ENCODE measurements at regions not wholly inside any gene's neighbourhood (a gene's known extent, or its start where the extent isn't known, plus 50 kb on each side); places are given as distances from the start of the nearest gene placed in this dataset.

GRCh38 chr5:176711883-176712282 lies 64.6 kb downstream of the TSPAN17 start:
- no peak for DNase-seq (ENCODE audit: low read depth)
- no peak for TF ChIP-seq CTCF (IDR thresholded peaks at IDR 0.05; ENCODE audit: low read length, missing control alignments)
- H3K4me3 ChIP-seq (replicated peaks; ENCODE audit: low read depth, low read length) = no peak overlapping the region

- H3K4me3 ChIP-seq (replicated peaks; ENCODE audit: low read depth, low read length) = no peak overlapping the region
- no peak for TF ChIP-seq CTCF (IDR thresholded peaks at IDR 0.05; ENCODE audit: low read length, missing control alignments)
- DNase-seq (ENCODE audit: low read depth) = no peak
These were observed 65.4 kb downstream of the TSPAN17 start for GRCh38 chr5:176712546-176713304.

GRCh38 chr5:176713409-176713808 lies 66.1 kb downstream of the TSPAN17 start:
- no peak overlapping the region for H3K4me3 ChIP-seq (replicated peaks; ENCODE audit: low read depth, low read length)
- no peak for TF ChIP-seq CTCF (IDR thresholded peaks at IDR 0.05; ENCODE audit: low read length, missing control alignments)
- no peak for DNase-seq (ENCODE audit: low read depth)

- TF ChIP-seq CTCF (IDR thresholded peaks at IDR 0.05; ENCODE audit: low read length, missing control alignments) = no peak
- no peak for DNase-seq (ENCODE audit: low read depth)
- no peak overlapping the region for H3K4me3 ChIP-seq (replicated peaks; ENCODE audit: low read depth, low read length)
These were observed 66.8 kb downstream of the TSPAN17 start for GRCh38 chr5:176714067-176714466.

GRCh38 chr5:176716320-176716719 lies 69.0 kb downstream of the TSPAN17 start:
- H3K4me3 ChIP-seq (replicated peaks; ENCODE audit: low read depth, low read length) = no peak overlapping the region
- DNase-seq (ENCODE audit: low read depth) = peak; percentile 68
- no peak for TF ChIP-seq CTCF (IDR thresholded peaks at IDR 0.05; ENCODE audit: low read length, missing control alignments)

- no peak for DNase-seq (ENCODE audit: low read depth)
- no peak for TF ChIP-seq CTCF (IDR thresholded peaks at IDR 0.05; ENCODE audit: low read length, missing control alignments)
- H3K4me3 ChIP-seq (replicated peaks; ENCODE audit: low read depth, low read length) = no peak overlapping the region
These were observed 71.9 kb downstream of the TSPAN17 start for GRCh38 chr5:176719113-176719739.
